Ishikawa (cell line): ENCODE measurements at regions not wholly inside any gene's neighbourhood (a gene's known extent, or its start where the extent isn't known, plus 50 kb on each side); places are given as distances from the start of the nearest gene placed in this dataset.

ENCODE experiments used
- CEBPB ChIP-seq: IDR thresholded peaks from 2 replicates; pipeline ENCODE4 v1.6.1; 2012
- CREB1 ChIP-seq: IDR thresholded peaks from 2 replicates; pipeline ENCODE4 v1.6.1; 2012; ENCODE audit warnings: low read depth
- EGR1 ChIP-seq: IDR thresholded peaks from 2 replicates; pipeline ENCODE4 v1.6.1; 2012
- EP300 ChIP-seq: IDR thresholded peaks from 2 replicates; pipeline ENCODE4 v1.6.1; 2012; ENCODE audit warnings: borderline replicate concordance
- FOXM1 ChIP-seq: IDR thresholded peaks from 2 replicates; pipeline ENCODE4 v1.6.1; 2012; ENCODE audit warnings: low read depth, borderline replicate concordance
- MAX ChIP-seq: IDR thresholded peaks from 2 replicates; pipeline ENCODE4 v1.6.1; 2012
- NFIC ChIP-seq: IDR thresholded peaks from 2 replicates; pipeline ENCODE4 v1.6.1; 2012
- RAD21 ChIP-seq: IDR thresholded peaks from 2 replicates; pipeline ENCODE4 v1.6.1; 2012; ENCODE audit warnings: low read depth
- REST ChIP-seq: IDR thresholded peaks from 2 replicates; pipeline ENCODE4 v1.6.1; 2012; ENCODE audit warnings: low read depth, mild to moderate bottlenecking
- TAF1 ChIP-seq: IDR thresholded peaks from 2 replicates; pipeline ENCODE4 v1.6.1; 2012; ENCODE audit warnings: low read depth, mild to moderate bottlenecking
- TCF12 ChIP-seq: IDR thresholded peaks from 2 replicates; pipeline ENCODE4 v1.6.1; 2012; ENCODE audit warnings: low read depth
- TEAD4 ChIP-seq: IDR thresholded peaks from 2 replicates; pipeline ENCODE4 v1.6.1; 2012
- USF1 ChIP-seq: IDR thresholded peaks from 2 replicates; pipeline ENCODE4 v1.6.1; 2012
- YY1 ChIP-seq: IDR thresholded peaks from 2 replicates; pipeline ENCODE4 v1.6.1; 2012; ENCODE audit warnings: low read depth
- ZBTB7A ChIP-seq: IDR thresholded peaks from 2 replicates; pipeline ENCODE4 v1.6.1; 2012; ENCODE audit warnings: low read depth

GRCh38 chr16:55389426-55390073, 65.5 kb downstream of the IRX6 start:
- TF ChIP-seq NFIC (no peak), USF1 (no peak), MAX (no peak), FOXM1 (no peak), EP300 (no peak), REST (no peak), EGR1 (no peak), CEBPB (no peak), YY1 (no peak), RAD21 (no peak), TEAD4 (no peak), ZBTB7A (no peak), TCF12 (no peak)

DNA sequence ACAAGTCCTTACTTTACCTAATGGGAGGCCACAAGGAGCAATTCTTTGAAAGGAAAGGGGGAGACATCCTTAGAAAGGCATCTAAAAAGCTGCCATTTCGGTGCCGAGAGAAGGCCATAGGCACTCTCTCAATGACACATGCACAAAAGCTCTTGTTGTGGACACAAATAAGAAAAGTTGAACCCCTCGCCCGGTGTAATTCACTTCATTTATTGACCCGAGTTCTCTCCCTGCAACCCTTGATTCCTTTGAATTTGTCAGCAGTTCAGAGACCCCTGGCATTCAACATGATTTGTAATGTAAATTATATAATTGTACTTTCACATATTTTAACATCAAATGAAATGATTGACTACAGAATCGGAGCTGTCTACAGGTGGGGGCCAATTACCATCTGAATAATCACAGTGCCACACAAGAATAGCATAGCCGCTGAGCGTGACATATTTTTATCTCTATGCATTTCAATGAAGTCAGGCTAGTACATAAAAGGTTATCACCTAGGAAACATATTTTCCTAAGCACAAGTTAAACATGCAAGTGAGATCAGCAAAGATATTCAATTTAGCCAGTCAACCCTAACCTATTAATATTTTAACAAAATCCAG, 66.7 kb downstream of the IRX6 start:
- TF ChIP-seq NFIC (no peak), FOXM1 (no peak), RAD21 (no peak), MAX (no peak), TCF12 (no peak), REST (no peak), TAF1 (no peak), EP300 (no peak), ZBTB7A (no peak), CREB1 (no peak), CEBPB (no peak), USF1 (no peak), TEAD4 (no peak), YY1 (no peak), EGR1 (no peak)

DNA sequence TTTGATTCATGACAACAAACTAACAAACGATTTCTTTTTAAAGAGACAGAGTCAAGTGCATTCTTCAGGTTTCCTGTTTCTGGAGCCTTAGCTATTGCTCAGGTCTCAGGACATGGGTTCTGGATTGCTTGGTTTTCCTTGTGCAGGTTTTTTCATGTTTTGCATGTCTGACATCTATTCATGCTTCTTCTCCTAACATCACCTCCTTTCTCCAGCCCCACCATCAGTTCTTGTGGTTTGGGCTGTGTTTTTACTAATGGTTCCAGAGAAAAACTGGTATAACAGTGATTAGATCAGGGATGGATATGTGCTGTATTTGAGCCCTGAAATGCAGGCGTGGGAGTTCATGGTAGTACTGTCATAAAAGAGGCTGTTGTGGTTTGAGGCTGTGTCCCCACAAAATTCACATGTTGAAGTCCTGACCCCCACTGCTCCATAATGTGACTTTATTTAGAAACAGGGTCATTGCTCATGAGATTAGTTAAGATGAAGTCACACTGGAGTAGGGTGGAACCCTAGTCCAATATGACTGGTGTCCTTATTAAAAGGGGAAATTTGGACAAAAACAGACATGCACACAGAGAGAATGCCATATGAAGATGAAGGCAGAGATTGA, 67.9 kb downstream of the IRX6 start:
- TF ChIP-seq TCF12 (no peak), YY1 (no peak), TAF1 (no peak), CREB1 (no peak), EGR1 (no peak), REST (no peak), FOXM1 (no peak), RAD21 (no peak), CEBPB (no peak), MAX (no peak), TEAD4 (no peak), NFIC (no peak)

DNA sequence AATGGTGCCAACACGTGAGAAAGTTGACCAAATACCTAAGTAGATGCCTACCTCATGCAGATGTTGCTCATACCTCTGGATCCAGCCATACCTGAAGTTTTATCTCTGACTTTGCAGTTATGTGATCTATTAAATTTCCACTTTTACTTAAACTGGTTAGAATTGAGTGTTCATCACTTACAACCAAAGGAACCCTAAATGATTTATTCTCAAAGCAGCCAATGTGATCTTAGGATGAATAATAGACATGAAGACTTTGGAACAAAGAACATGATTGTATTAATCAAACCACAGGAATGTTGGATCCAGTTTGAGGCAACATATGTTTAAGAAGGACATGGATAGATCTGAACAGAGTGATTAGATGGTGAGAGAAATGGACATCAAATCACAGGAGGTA, 68.7 kb downstream of the IRX6 start:
- TF ChIP-seq REST (no peak), EP300 (no peak), TAF1 (no peak), USF1 (no peak), MAX (no peak), NFIC (no peak), YY1 (no peak), TEAD4 (no peak), EGR1 (no peak), CEBPB (no peak), RAD21 (no peak), TCF12 (no peak), ZBTB7A (no peak), CREB1 (no peak), FOXM1 (no peak)
